NB4 (cell line): ENCODE measurements at regions not wholly inside any gene's neighbourhood (a gene's known extent, or its start where the extent isn't known, plus 50 kb on each side); places are given as distances from the start of the nearest gene placed in this dataset.

ENCODE experiments used
- POLR2A ChIP-seq: IDR thresholded peaks from 2 replicates; pipeline ENCODE4 v1.6.1; 2011; ENCODE audit warnings: mild to moderate bottlenecking; ENCODE audit not compliant: insufficient read length; ENCODE audit errors: extremely low read depth
- TF ChIP-seq, protein P1 (sequence below): IDR thresholded peaks from one replicate; pipeline ENCODE4 v1.5.1; 2012; ENCODE audit warnings: low read depth, low read length

DNA sequence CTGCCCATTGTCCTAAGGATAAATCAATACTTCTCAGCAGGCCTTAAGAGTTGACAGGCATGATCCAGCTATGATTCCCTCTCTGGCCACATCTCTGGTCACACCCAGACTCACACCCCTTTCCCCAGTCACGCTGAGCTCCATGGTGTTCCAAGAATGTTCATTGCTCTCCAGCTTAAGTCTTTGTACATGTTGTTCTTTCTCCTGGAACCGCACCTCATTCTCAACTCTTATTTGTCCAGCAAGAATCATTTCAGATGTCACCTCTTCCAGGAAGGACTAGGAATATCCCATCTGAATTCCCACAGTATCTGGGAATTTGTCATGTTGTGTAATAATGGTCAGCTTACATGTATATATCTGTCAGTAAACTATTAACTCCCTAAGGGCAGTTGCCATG, 118.3 kb upstream of the GALNT15 start:
- TF ChIP-seq, protein P1, sequence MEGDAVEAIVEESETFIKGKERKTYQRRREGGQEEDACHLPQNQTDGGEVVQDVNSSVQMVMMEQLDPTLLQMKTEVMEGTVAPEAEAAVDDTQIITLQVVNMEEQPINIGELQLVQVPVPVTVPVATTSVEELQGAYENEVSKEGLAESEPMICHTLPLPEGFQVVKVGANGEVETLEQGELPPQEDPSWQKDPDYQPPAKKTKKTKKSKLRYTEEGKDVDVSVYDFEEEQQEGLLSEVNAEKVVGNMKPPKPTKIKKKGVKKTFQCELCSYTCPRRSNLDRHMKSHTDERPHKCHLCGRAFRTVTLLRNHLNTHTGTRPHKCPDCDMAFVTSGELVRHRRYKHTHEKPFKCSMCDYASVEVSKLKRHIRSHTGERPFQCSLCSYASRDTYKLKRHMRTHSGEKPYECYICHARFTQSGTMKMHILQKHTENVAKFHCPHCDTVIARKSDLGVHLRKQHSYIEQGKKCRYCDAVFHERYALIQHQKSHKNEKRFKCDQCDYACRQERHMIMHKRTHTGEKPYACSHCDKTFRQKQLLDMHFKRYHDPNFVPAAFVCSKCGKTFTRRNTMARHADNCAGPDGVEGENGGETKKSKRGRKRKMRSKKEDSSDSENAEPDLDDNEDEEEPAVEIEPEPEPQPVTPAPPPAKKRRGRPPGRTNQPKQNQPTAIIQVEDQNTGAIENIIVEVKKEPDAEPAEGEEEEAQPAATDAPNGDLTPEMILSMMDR, result no peak
- no peak for TF ChIP-seq POLR2A
